HepG2 (cell line): ENCODE measurements at regions not wholly inside any gene's neighbourhood (a gene's known extent, or its start where the extent isn't known, plus 50 kb on each side); places are given as distances from the start of the nearest gene placed in this dataset.

Source experiments
- ATAC-seq: fragments of 200-7000 bp; cut with Tn5 transposase; 3 replicates; pipeline ENCODE4 v1.9.1; 2020; ENCODE audit warnings: mild to moderate bottlenecking, moderate library complexity
- BruUV-seq: library from RNA; stranded (reverse); fragments of 400-500 nt; replicated peaks from 2 replicates; lab custom pipeline; 2021; lab: Mats Ljungman, UMichigan
- CTCF ChIA-PET: fragments of 300-600 bp; formaldehyde crosslinking; extraction: SDS; loops from one replicate; lab custom pipeline; 2021; ENCODE audit warnings: low total read pairs, inconsistent platforms, low intra/inter-chr PET ratio; lab: Yijun Ruan, JAX
- POLR2A ChIA-PET: fragments of 350-600 bp; sonication (Branson Sonifier 250); formaldehyde crosslinking; loops from one replicate; lab custom pipeline; 2020; ENCODE audit warnings: antibody characterized with exemption, inconsistent platforms; lab: Yijun Ruan, JAX
- DNase-seq: peaks from one replicate; pipeline ENCODE4 v3.0.0-alpha.2; 2015; ENCODE audit warnings: low spot score
- FAIRE-seq: peaks from 3 replicates; lab custom pipeline; 2011; peaks lifted over from hg19 to GRCh38; lab: Jason Lieb, UNC
- H2AFZ ChIP-seq: one replicate; pipeline ENCODE4 v1.6.1; 2011; ENCODE audit warnings: low read length, inconsistent platforms
- H3K27ac ChIP-seq: fragments of 300-600 bp; 3 replicates; pipeline ENCODE4 v1.8.0; 2011; ENCODE audit warnings: mixed run types, mild to moderate bottlenecking, mixed read lengths, low read length, inconsistent platforms; ENCODE audit not compliant: insufficient read depth; ENCODE audit errors: extremely low read length
- H3K27me3 ChIP-seq, 2 experiments: fragments of 200-600 bp in 1 of 2; 2 replicates in 1 of 2; 3 replicates in 1 of 2; pipeline versions ENCODE4 v1.6.0 to v1.8.0; 2011; ENCODE audit warnings: low read length in 2 of 2, mild to moderate bottlenecking in 2 of 2, moderate library complexity in 2 of 2, inconsistent platforms in 1 of 2; ENCODE audit not compliant: insufficient read depth in 2 of 2, control insufficient read depth in 1 of 2
- H3K36me3 ChIP-seq, 2 experiments: fragments of 200-600 bp in 1 of 2; replicated peaks in 1 of 2; 2 replicates in 1 of 2; 3 replicates in 1 of 2; pipeline versions ENCODE4 v1.5.1 to v1.8.0; 2011; ENCODE audit warnings: low read length in 2 of 2, inconsistent platforms in 1 of 2; ENCODE audit not compliant: insufficient read depth in 2 of 2, control insufficient read depth in 1 of 2
- H3K4me1 ChIP-seq: 2 replicates; pipeline ENCODE4 v1.5.1; 2012; ENCODE audit warnings: low read length, inconsistent platforms; ENCODE audit not compliant: insufficient read depth
- H3K4me2 ChIP-seq: 2 replicates; pipeline ENCODE4 v1.6.0; 2011; ENCODE audit warnings: low read depth, low read length, inconsistent platforms
- H3K4me3 ChIP-seq, 3 experiments: fragments of 200-600 bp in 1 of 3; sonication (generic), shearing (Covaris generic) in 1 of 3; replicated peaks in 1 of 3; 2 replicates each; pipeline ENCODE4 v1.5.1; 2011 to 2016; ENCODE audit warnings: low read length in 3 of 3, inconsistent platforms in 2 of 3, low read depth in 2 of 3, mild to moderate bottlenecking in 2 of 3, control low read depth in 1 of 3, mixed read lengths in 1 of 3; ENCODE audit not compliant: insufficient read depth in 1 of 3
- H3K79me2 ChIP-seq: one replicate; pipeline ENCODE4 v1.6.1; 2011; ENCODE audit warnings: low read length, inconsistent platforms; ENCODE audit not compliant: insufficient read depth
- H3K9ac ChIP-seq: 2 replicates; pipeline ENCODE4 v1.6.0; 2011; ENCODE audit warnings: mild to moderate bottlenecking, low read depth, low read length, inconsistent platforms; ENCODE audit not compliant: insufficient read depth
- H3K9me3 ChIP-seq: 2 replicates; pipeline ENCODE4 v1.5.1; 2012; ENCODE audit warnings: mild to moderate bottlenecking, low read length
- H4K20me1 ChIP-seq: 2 replicates; pipeline ENCODE4 v1.6.0; 2011; ENCODE audit warnings: inconsistent platforms, mild to moderate bottlenecking, low read length, moderate library complexity; ENCODE audit not compliant: insufficient read depth
- CBX2 ChIP-seq, 2 experiments: fragments of 200-600 bp in 1 of 2; sonication (generic); formaldehyde crosslinking in 1 of 2; IDR thresholded peaks; 2 replicates each; pipeline versions ENCODE4 v1.7.0 to v1.8.1; 2018 to 2022; ENCODE audit warnings: low read depth in 2 of 2, low read length in 1 of 2, mild to moderate bottlenecking in 1 of 2, missing genetic modification reagents in 1 of 2
- CENPBD1 ChIP-seq: sonication (generic); formaldehyde crosslinking; IDR thresholded peaks from 2 replicates; pipeline ENCODE4 v1.8.0; 2022; ENCODE audit warnings: missing genetic modification reagents, low read depth, mild to moderate bottlenecking, borderline replicate concordance
- ETV6 ChIP-seq: sonication (generic); formaldehyde crosslinking; conservative IDR thresholded peaks from 2 replicates; pipeline ENCODE4 v1.4.0; 2020; ENCODE audit warnings: missing genetic modification reagents
- HNRNPLL ChIP-seq: fragments of 200-400 bp; formaldehyde crosslinking; IDR thresholded peaks from 2 replicates; pipeline ENCODE4 v1.6.1; 2017; ENCODE audit warnings: mild to moderate bottlenecking, low read depth, low read length; ENCODE audit not compliant: poor library complexity, severe bottlenecking
- JUN ChIP-seq: sonication (generic); formaldehyde crosslinking; IDR thresholded peaks from 2 replicates; pipeline ENCODE4 v1.4.0; 2020; ENCODE audit warnings: mild to moderate bottlenecking, missing genetic modification reagents
- KLF9 ChIP-seq: IDR thresholded peaks from 2 replicates; pipeline ENCODE4 v1.6.1; 2016; ENCODE audit warnings: low read depth
- NR3C1 ChIP-seq: sonication (generic); formaldehyde crosslinking; IDR thresholded peaks from 2 replicates; pipeline ENCODE4 v1.4.0; 2020; ENCODE audit warnings: missing genetic modification reagents
- PAWR ChIP-seq: sonication (generic); formaldehyde crosslinking; IDR thresholded peaks from 2 replicates; pipeline ENCODE4 v1.4.0; 2020; ENCODE audit warnings: missing genetic modification reagents, mild to moderate bottlenecking, borderline replicate concordance
- PPARG ChIP-seq: conservative IDR thresholded peaks from 2 replicates; pipeline ENCODE4 v1.6.1; 2016; ENCODE audit warnings: missing biosample characterization, missing genetic modification reagents
- RARG ChIP-seq: sonication (generic); formaldehyde crosslinking; IDR thresholded peaks from 2 replicates; pipeline ENCODE4 v1.4.0; 2020; ENCODE audit warnings: low read depth, mild to moderate bottlenecking, missing genetic modification reagents
- SP1 ChIP-seq, 2 experiments: fragments of 450-650 bp in 1 of 2; sonication (generic) in 1 of 2; formaldehyde crosslinking in 1 of 2; IDR thresholded peaks; 2 replicates each; pipeline versions ENCODE4 v1.4.0 to v1.6.1; 2016 to 2020; ENCODE audit warnings: missing genetic modification reagents in 1 of 2
- ZBTB14 ChIP-seq: sonication (generic); formaldehyde crosslinking; IDR thresholded peaks from 2 replicates; pipeline ENCODE4 v1.4.0; 2020; ENCODE audit warnings: missing genetic modification reagents
- ZNF547 ChIP-seq: sonication (generic); formaldehyde crosslinking; IDR thresholded peaks from 2 replicates; pipeline ENCODE4 v1.5.1; 2020; ENCODE audit warnings: mild to moderate bottlenecking, missing genetic modification reagents
- ZNF839 ChIP-seq: sonication (generic); formaldehyde crosslinking; IDR thresholded peaks from 2 replicates; pipeline ENCODE4 v1.4.0; 2020; ENCODE audit warnings: missing genetic modification reagents, mild to moderate bottlenecking, borderline replicate concordance
- in situ Hi-C: cut with HindIII; loops from 2 replicates; pipeline ENCODE4 v1.10.0; 2017; ENCODE audit warnings: low pct_unique_long_range_greater_than_20kb; ENCODE audit not compliant: extremely low pct_ligation_motif_present
- intact Hi-C: fragments of 100-400 bp; cut with micrococcal nuclease; formaldehyde crosslinking; loops from one replicate; pipeline ENCODE4 v1.10.0; 2022; ENCODE audit not compliant: unreplicated experiment

DNA sequence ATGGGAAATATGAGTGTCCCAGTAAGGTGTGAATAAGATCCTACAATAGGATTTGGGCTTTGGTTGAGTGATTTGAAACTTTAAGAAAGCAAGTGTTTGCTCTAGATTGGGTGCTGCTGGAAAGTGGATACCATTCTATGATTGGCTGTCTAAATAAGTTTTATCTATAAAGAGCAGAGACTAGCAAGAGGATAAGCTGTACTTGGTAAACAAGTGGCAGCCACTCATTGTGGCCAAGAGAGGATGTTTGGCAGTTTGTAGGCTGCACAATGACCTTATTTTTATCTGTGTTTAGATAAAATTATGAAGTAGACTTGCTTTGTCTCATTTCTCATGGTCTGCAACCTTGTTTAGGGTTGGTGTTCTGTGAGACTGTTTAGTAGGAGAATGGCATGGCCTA lies 341.6 kb upstream of the PIK3R1 start:
- Histone ChIP-seq H3K27ac (no peak overlapping the region), H3K4me1 (0 out of 2 replicates have a peak, but pooled peaks cover 10% of the 10 kb centered on the region), H4K20me1 (no peaks in the 10 kb centered on the region), H3K4me2 (no peak overlapping the region), H2AFZ (no peak overlapping the region), H3K27me3 (no peaks in the 10 kb centered on the region), H3K9me3 (no peaks in the 10 kb centered on the region), H3K36me3 (no peaks in the 10 kb centered on the region), H3K4me3 (no peak overlapping the region), H3K9ac (no peak overlapping the region), H3K79me2 (no peaks in the 10 kb centered on the region)
- POLR2A ChIA-PET = no interaction called here
- no TSS peak for BruUV-seq
- CTCF ChIA-PET = no interaction called here
- in situ Hi-C loops = no loop called here
- no peak for DNase-seq
- FAIRE-seq = no peak
- TF ChIP-seq CENPBD1 (CRISPR knock-in tag) (no peak), SP1 (IDR thresholded peaks at IDR 0.05) (no peak), SP1 (CRISPR knock-in tag; IDR thresholded peaks at IDR 0.05) (no peak), ZNF839 (CRISPR knock-in tag) (no peak), ZBTB14 (no peak), PPARG (CRISPR knock-in tag) (no peak), ETV6 (CRISPR knock-in tag) (no peak), PAWR (CRISPR knock-in tag) (no peak), CBX2 (IDR thresholded peaks at IDR 0.05; ENCODE audit: low read depth, low read length) (no peak), CBX2 (CRISPR knock-in tag; IDR thresholded peaks at IDR 0.05; ENCODE audit: low read depth) (no peak), NR3C1 (no peak), JUN (CRISPR knock-in tag) (no peak), HNRNPLL (no peak), KLF9 (CRISPR knock-in tag) (no peak), RARG (CRISPR knock-in tag) (no peak), ZNF547 (CRISPR knock-in tag) (no peak)
- ATAC-seq = no peak
- intact Hi-C loops = no loop called here
